HG02840 (cell line): ENCODE measurements at regions not wholly inside any gene's neighbourhood (a gene's known extent, or its start where the extent isn't known, plus 50 kb on each side); places are given as distances from the start of the nearest gene placed in this dataset.

ENCODE experiments used
- ATAC-seq: cut with Tn5 transposase; IDR thresholded peaks from one replicate; pipeline ENCODE4 v1.9.1; 2021; ENCODE audit warnings: mild to moderate bottlenecking, moderate library complexity, moderate number of reproducible peaks; ENCODE audit not compliant: unreplicated experiment, low FRiP score

- ATAC-seq, result no peak
Observed at GRCh38 chr13:54150851-54151250, 1122.2 kb downstream of the OLFM4 start.

DNA sequence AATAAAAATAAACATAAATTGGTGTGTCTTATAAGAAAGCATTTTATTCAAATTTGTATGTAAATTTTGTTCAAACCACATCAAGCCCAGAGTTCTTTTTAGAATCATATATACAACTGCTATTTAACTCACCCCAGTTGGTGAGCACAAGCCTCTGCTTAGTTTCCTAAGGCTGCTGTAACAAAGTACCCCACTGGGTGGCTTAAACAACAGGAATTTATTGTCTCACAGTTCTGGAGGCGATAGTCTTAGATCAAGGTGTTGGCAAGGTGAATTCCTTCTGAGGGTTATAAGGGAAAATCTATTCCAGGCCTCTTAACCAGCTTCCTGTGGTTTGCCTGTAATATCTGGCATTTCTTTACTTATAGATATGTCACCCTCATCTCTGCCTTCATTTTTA, 1133.5 kb downstream of the OLFM4 start:
- no peak for ATAC-seq

DNA sequence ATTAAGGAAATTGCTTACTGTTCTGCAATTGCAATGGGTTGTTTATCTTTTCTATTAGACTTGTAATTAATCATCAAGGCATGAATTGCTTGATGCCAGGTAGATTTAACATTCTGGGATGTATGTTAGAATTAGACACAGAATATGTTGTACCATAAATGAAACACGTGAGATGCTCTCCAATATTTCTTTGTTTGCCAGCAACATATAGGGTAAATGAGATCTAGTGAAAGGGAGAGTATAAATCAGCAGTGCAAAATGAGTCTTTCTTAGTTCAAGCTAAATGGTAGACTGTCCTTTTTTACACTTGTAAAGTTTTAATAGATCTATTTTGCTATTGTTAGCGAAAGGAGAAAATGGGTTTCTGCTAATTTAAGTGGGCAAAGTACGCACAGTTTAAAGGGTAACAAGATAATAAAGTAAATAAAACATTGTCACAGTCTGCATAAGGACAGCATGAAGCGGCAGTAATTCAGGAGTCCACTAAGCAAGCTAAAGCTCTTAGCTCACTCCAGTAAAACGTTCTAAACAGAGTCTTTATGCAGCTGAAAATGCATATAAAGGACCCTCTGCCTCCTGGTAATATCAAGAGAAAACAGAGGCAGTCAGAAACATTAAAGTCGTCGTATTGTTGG, 1137.1 kb downstream of the OLFM4 start:
- ATAC-seq, result no peak

DNA sequence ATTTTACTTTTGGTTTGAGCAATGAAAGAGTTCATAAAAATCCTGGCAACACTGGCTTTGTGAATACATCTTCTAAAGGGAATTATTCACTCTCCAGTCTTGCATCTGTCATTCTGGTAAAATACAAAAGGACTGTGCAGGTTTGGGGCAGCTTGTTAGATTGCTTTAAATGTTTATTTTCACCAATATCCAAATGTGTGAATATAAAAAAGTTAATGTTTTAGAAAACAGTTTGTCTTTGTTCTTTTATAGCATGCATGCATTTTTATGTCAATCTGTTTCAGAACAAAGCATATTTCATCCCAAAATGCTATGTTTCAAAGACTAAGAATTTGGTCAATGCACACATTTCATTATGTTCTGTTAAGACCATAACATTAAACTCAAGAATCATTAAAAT, 1145.4 kb downstream of the OLFM4 start:
- no peak for ATAC-seq

DNA sequence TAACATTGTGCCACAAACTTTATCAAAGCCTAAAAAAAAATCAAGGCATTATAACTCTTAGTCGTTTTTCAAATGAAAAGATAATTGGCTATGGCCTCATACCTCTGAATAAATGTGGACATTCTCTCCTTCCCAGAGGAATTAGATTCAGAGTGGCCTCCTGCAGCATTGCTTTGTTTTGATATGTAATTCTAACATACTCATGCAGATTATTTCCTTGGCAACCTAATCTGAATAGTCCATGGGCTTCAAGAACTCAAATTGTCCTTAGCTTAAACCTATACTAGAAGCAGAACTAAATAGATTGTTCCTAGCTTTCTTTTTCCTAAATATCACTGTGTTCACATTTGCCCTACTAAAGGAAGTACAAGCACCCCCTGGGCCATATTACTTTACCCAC, 1146.9 kb downstream of the OLFM4 start:
- no peak for ATAC-seq

GRCh38 chr13:54177466-54177865, 1148.9 kb downstream of the OLFM4 start:
- no peak for ATAC-seq

DNA sequence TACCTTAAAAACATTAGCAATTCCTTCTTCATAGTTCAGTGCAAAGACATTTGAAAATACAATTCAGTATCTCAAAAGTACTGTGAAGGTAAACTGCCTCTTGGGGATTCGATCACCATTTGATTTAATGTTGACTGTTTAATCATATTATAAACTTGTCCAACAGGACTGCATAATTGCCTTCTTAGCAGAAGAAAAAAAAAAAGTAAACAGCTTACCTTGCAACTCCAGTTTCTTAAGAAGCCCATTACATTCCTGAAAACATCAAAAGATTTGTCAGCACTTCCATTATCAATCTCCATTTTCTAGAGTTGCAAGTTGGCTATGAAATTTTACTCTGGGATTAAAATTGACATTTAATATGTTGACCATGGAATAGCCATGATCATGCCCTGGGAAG, 1154.6 kb downstream of the OLFM4 start:
- no peak for ATAC-seq

DNA sequence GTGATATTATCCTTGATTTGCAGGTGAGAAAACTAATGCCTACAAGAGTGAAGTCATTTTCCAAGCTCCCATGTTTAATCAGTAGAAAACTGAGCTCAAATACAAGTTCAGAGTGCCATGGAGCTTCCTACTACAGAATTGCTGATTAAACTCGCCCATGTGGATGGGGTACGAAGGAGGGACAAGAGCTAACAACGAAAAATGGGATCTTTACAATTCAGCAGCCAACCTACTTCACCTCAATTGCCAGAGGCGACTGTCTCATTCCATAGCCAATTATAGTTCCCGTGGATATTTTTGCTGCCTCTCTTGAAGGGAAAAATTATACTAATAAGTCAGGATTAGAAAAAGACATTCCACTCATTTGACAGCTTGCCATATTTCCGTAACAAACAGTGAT, 1155.1 kb downstream of the OLFM4 start:
- no peak for ATAC-seq

- no peak for ATAC-seq
Observed at GRCh38 chr13:54184576-54184975, 1156.0 kb downstream of the OLFM4 start.

- ATAC-seq, result no peak
Observed at GRCh38 chr13:54185101-54185500, 1156.5 kb downstream of the OLFM4 start.

GRCh38 chr13:54185785-54186184, 1157.2 kb downstream of the OLFM4 start:
- ATAC-seq, result no peak

DNA sequence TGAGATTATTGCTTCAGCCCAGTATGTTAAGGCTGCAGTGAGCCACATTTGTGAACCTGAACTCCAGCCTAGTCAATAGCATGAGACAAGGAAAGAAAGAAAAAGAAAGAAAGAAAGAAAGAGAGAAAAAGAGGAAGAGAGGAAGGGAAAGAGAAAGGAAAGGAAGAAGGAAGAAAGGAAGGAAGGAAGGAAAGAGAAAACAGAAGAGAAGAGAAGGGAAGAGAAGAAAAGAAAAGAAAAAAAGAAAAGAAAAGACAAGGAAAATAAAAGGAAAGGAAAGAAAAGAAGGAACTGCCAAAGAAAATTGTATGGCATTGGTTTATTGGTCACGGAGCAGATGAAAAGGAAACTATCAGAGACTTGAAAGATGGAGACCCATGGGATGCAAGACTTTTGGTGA, 1158.8 kb downstream of the OLFM4 start:
- ATAC-seq, result no peak

GRCh38 chr13:54194233-54195024, 1165.8 kb downstream of the OLFM4 start:
- no peak for ATAC-seq

GRCh38 chr13:54196684-54197083, 1168.1 kb downstream of the OLFM4 start:
- ATAC-seq, result no peak

DNA sequence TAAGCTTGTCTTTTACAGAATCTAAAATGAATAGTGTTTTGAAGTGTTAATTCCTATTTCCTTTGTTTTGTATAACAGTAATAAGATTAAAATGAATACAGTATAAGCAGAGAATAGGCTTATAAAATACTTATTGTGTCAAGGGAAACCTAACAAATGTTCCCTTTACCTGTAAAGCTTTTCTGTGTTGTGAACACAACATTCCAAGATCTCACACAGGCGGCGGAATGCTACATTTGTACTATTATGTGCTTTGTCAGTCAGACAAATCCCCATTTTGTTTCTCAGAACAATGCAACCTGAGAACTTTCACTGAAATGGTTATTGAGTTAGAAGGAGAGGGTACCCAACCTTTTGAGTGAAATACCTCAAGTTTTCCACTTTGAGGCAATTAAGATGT, 1170.3 kb downstream of the OLFM4 start:
- ATAC-seq, result no peak

GRCh38 chr13:54206626-54207025, 1178.0 kb downstream of the OLFM4 start:
- no peak for ATAC-seq

- ATAC-seq, result no peak
Observed at GRCh38 chr13:54210397-54211049, 1181.9 kb downstream of the OLFM4 start.

- ATAC-seq, result no peak
Observed at GRCh38 chr13:54216221-54216620, 1187.6 kb downstream of the OLFM4 start.

- no peak for ATAC-seq
Observed at GRCh38 chr13:54226876-54227275, 1198.3 kb downstream of the OLFM4 start.

DNA sequence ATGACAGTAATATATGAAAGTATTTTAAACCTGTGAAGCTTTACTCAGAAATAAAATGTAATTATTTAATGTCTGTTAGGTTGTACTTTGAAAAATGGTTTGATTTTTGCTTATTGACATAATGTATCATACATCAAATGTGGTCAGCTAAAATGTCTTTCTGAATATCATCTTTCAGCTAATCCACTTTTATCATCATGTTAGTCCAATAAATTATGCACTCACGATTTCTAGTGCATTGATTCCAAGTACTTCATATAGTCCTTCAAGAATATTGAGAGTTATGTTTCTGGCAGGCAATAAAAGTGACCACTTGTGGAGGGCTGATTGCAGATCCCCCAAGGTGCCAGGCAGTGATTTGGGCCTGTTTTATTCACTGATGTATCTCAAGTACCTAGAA, 1204.1 kb downstream of the OLFM4 start:
- no peak for ATAC-seq

- ATAC-seq, result no peak
Observed at GRCh38 chr13:54234607-54235006, 1206.0 kb downstream of the OLFM4 start.

- ATAC-seq, result no peak
Observed at GRCh38 chr13:54241719-54242118, 1213.1 kb downstream of the OLFM4 start.
